Limb (tissue), 2 donors: ENCODE measurements at regions not wholly inside any gene's neighbourhood (a gene's known extent, or its start where the extent isn't known, plus 50 kb on each side); places are given as distances from the start of the nearest gene placed in this dataset.

Experiments
- DNase-seq, 2 donors: peaks; one replicate each; pipeline ENCODE4 v3.0.0-alpha.2; 2016; ENCODE audit errors: extremely low spot score in 2 of 2

DNA sequence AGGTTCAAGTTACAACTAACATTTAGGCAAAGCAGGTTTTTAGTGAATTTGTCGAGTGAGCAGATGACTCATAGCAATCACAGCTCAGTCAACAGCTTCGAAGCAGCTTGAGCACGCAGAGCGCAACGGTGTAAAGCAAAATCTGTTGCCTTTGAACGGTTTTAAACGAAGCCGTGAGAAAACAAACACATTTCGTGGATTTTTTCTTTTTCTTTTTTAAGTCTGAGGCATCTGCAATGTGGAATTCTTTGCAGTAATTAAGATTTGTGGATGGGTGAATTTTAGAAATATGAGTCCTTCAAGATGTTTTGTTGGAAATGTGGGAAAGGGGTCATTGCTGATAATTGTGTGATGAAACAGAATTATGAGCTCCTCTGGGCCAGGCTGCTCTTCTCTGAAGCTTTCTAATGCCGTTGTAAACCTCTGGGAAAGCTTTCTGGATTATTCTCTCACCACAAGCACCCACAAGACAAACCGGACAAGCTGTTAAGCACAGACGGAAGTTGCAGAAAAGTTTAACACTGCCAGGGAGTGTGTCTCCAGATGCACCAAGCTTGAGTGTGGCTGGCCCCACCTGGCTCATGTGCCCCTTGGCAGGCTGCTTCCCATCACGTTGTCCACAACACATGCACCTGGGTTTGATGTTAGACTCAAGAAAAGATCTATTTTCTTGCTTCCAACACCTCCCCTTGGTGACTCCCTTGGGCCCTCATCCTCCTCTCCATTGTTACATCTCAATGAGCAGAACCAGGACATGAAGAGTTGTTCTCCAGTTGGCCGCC is 224.7 kb downstream of the ACKR3 start:
- DNase-seq: peak in 1 of 2 donors; percentile 21

DNA sequence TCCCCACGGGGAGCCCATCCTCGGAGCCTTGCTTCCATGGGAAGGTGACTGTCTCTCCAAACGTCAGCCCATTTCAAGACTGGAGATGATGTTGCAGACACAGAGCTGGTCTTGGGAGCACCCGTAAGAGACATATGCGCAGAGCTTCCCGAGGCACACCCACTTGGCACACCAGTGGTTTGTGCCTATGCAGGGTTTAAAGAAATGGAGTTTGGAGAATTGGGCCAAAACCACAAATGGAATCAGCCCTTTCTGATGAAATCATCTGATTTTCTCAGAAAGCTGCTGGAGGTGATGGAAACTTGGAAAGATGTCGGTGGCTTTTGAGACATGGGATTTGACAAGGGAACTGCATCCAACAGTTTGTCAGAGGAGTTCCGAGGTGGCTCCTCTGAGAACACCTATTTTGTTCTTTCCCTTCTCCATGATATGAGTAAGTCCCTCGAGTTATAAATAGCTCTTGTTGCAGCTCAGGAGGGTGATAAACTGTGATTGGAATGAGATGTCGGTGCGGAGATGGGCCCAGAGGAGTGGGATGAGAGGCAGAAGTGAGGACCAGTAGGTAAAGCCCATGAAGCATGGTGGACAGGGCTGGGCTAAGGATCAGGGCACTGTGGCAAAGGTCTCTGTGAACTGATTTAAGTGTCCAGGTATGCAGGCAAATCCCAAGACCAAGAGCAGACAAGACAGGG is 225.7 kb downstream of the ACKR3 start:
- DNase-seq: peak in 1 of 2 donors; percentile 16

DNA sequence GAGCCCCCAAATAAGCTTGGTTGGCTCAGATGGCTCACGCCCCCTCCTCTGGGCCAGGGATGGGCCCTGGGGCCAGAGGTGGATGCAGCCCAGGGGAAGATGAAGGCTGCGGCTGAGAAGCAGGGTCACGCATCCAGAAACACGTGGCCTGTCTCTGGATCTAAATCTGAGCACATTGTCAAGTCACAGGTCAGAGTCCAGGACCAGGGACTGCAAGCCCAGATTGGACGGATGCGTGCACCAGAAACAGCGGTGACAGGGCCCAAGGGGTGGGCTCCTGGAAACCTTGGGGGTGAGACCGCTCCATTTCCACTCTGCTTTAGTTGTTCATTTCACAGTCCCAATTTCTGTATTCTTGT is 226.2 kb downstream of the ACKR3 start:
- DNase-seq: no peak

GRCh38 chr2:236796236-236796635 is 226.6 kb downstream of the ACKR3 start:
- DNase-seq: no peak

- no peak for DNase-seq
Measured at GRCh38 chr2:236797411-236797810, 227.8 kb downstream of the ACKR3 start.

GRCh38 chr2:236798491-236798890 is 228.9 kb downstream of the ACKR3 start:
- DNase-seq: no peak

GRCh38 chr2:236799391-236800026 is 229.9 kb downstream of the ACKR3 start:
- DNase-seq: no peak

GRCh38 chr2:236802862-236803261 is 233.2 kb downstream of the ACKR3 start:
- DNase-seq: no peak

- DNase-seq: no peak
Measured at GRCh38 chr2:236803621-236804020, 234.0 kb downstream of the ACKR3 start.

DNA sequence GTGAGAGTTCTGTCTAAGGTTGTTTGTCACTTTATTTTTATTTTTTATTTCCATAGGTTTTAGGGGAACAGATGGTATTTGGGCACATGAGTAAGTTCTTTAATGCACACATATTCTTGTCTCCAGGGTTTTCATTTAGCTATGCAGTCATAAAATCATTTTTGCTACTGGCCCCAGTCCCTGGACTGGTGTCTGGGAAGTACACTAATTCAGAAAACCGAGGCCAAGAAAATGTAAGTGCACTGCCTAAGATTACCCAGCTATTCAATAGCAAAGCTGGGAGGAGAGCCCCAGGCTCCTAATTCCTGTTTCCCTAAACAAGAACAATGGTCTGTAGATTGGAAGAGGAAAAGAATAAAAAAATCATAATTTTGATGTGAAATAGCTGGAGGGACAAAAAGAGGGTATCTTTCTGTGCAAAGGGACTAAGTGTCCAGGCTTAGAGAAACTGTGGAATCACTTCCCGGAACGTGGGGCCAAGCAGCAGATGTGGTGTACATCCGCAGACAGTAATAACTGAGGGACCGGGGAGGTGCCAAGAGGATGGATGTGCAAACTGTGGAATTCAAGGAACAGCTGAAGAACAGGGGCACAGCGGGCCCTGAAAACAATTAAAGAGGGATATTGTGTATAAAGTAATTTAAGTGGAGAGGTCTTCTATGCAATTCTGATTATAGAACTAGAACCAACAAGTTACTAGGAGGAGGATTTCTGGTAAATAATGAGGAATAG is 236.3 kb downstream of the ACKR3 start:
- DNase-seq: no peak

GRCh38 chr2:236809716-236810115 is 240.1 kb downstream of the ACKR3 start:
- no peak for DNase-seq

GRCh38 chr2:236811062-236811656 is 241.5 kb downstream of the ACKR3 start:
- no peak for DNase-seq

GRCh38 chr2:236813766-236814165 is 244.1 kb downstream of the ACKR3 start:
- peak in 1 of 2 donors; percentile 56 for DNase-seq

- no peak for DNase-seq
Measured at GRCh38 chr2:236814593-236814992, 245.0 kb downstream of the ACKR3 start.

DNA sequence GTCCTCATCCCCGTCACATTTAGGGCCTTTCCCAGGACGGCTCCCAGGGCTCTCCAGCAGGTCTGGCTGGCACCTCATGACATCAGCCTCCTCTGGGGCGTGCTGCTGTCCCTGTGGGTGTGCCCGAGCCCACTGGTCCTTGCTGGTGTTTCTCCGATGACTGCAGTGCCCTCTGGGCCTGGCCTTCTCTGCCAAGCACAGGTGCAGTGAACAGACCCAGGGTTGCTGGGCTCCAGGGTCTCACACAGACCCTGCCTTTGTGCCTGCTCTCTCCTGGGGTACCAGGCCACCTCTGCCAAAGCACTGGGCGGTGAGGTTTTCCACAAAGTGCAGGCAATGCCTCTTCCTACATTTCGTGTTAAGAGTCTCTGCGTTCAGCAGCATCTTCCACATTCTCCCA is 246.1 kb downstream of the ACKR3 start:
- no peak for DNase-seq

- no peak for DNase-seq
Measured at GRCh38 chr2:236816197-236817170, 246.9 kb downstream of the ACKR3 start.

DNA sequence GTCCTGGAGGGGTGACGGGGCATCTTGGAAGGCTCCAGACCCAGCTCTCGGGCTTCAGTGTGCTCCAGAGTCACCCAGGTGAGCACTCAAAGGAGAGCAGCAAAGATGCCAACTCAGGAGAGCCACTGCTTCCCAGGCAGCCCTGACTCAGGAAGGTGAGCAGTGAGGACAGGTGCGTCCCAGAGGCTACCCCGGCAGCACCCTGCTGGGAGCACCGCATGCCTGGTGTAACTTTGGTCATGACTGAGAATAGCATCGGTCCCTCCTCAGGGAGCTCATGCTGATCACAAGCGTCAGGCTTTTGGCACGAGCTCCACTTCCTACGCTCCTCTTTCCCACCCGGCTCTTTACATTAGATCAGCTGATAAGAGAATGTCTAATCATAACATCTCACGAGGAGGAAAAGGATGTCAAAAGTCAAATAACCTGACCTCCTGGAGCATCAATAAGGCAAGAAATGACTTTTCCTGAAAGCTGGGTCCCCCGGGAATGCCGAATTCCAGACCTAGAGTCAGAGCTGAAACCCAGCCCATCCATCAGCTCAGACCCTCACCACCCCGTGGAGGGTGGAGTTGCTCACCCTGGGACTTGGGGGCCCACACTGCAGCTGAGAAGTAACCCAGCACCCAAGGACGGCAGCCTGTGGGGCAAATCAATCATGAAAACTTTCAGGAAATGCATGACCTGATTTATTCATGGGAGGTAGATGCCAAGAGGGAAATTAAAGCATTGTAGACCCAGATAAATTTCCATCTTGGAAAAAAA is 248.8 kb downstream of the ACKR3 start:
- DNase-seq: no peak

- DNase-seq: no peak
Measured at GRCh38 chr2:236819275-236820002, 249.8 kb downstream of the ACKR3 start.
